ENCODE measurements at regions not wholly inside any gene's neighbourhood (a gene's known extent, or its start where the extent isn't known, plus 50 kb on each side); places are given as distances from the start of the nearest gene placed in this dataset.

GRCh38 chr17:54494721-54495715 lies 405.6 kb upstream of the TOM1L1 start:
- H3K36me3 ChIP-seq (ENCODE audit: insufficient read depth, low read length): no peaks in the 10 kb centered on the region
- no peak overlapping the region for H2AFZ ChIP-seq (ENCODE audit: low read length)
- peak overlapping the region; percentile 51 for H3K4me3 ChIP-seq (ENCODE audit: low read length, poor library complexity, severe bottlenecking)
- H3K4me1 ChIP-seq (ENCODE audit: insufficient read depth, low read length, poor library complexity, severe bottlenecking): peaks cover 33% of the 10 kb centered on the region
- no peaks in the 10 kb centered on the region for H3K9me2 ChIP-seq (replicated peaks; ENCODE audit: low read depth, low read length)
- no peak overlapping the region for H3K9ac ChIP-seq (ENCODE audit: low read depth, low read length, poor library complexity, severe bottlenecking)
- H3K79me2 ChIP-seq (ENCODE audit: insufficient read depth, low read length): no peaks in the 10 kb centered on the region
- H3K4me2 ChIP-seq (ENCODE audit: low read depth, low read length, poor library complexity, severe bottlenecking): peak overlapping the region; percentile 58
- no peaks in the 10 kb centered on the region for H3K27me3 ChIP-seq (ENCODE audit: insufficient read depth, low read length, poor library complexity, severe bottlenecking)
- no peaks in the 10 kb centered on the region for H3F3A ChIP-seq (ENCODE audit: low read depth)
- no peaks in the 10 kb centered on the region for H3K9me3 ChIP-seq (ENCODE audit: insufficient read depth, low read depth, low read length)
- TF ChIP-seq CTCF (conservative IDR thresholded peaks at IDR 0.05; ENCODE audit: low read length) (no peak), EZH2phosphoT487 (IDR thresholded peaks at IDR 0.05; ENCODE audit: borderline replicate concordance) (no peak)
- H4K20me1 ChIP-seq (ENCODE audit: insufficient read depth, low read length, poor library complexity, severe bottlenecking): no peaks in the 10 kb centered on the region

- no peak overlapping the region for H3K4me3 ChIP-seq (ENCODE audit: low read length, poor library complexity, severe bottlenecking)
Observed at GRCh38 chr17:54505404-54505803, 395.2 kb upstream of the TOM1L1 start.

DNA sequence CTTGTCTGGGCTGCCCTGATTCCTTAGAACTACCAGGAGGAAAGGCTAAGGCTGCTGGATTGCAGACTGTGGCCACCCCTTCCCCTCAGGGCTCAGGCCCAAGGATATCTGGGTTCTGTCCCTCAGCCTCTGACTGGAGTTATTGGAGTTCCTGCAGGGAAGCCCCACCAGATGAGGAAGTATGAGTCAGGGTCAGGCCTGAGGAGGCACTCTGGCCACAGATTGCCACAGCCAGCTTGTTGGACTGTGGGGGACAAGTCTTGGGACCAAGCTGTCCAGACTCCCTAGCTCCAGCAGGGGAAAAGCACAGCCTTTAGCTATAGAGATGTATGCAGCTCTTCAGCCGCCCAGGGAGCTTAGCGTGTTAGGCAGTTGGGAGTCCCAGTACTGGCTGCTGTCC lies 381.9 kb upstream of the TOM1L1 start:
- no peak overlapping the region for H2AFZ ChIP-seq (ENCODE audit: low read length)
- no peaks in the 10 kb centered on the region for H3K79me2 ChIP-seq (ENCODE audit: insufficient read depth, low read length)
- no peaks in the 10 kb centered on the region for H3F3A ChIP-seq (ENCODE audit: low read depth)
- TF ChIP-seq CTCF (conservative IDR thresholded peaks at IDR 0.05; ENCODE audit: low read length) (no peak), EZH2phosphoT487 (IDR thresholded peaks at IDR 0.05; ENCODE audit: borderline replicate concordance) (no peak)
- no peaks in the 10 kb centered on the region for H3K36me3 ChIP-seq (ENCODE audit: insufficient read depth, low read length)
- no peaks in the 10 kb centered on the region for H4K20me1 ChIP-seq (ENCODE audit: insufficient read depth, low read length, poor library complexity, severe bottlenecking)
- H3K9me2 ChIP-seq (replicated peaks; ENCODE audit: low read depth, low read length): no peaks in the 10 kb centered on the region
- no peaks in the 10 kb centered on the region for H3K9me3 ChIP-seq (ENCODE audit: insufficient read depth, low read depth, low read length)
- H3K4me2 ChIP-seq (ENCODE audit: low read depth, low read length, poor library complexity, severe bottlenecking): no peak overlapping the region
- H3K9ac ChIP-seq (ENCODE audit: low read depth, low read length, poor library complexity, severe bottlenecking): no peak overlapping the region
- no peaks in the 10 kb centered on the region for H3K27me3 ChIP-seq (ENCODE audit: insufficient read depth, low read length, poor library complexity, severe bottlenecking)
- no peaks in the 10 kb centered on the region for H3K4me1 ChIP-seq (ENCODE audit: insufficient read depth, low read length, poor library complexity, severe bottlenecking)
- H3K4me3 ChIP-seq (ENCODE audit: low read length, poor library complexity, severe bottlenecking): no peak overlapping the region

More at GRCh38 chr17:54505404-54505803, 395.2 kb upstream of the TOM1L1 start:
- no peaks in the 10 kb centered on the region for H3K9me2 ChIP-seq (replicated peaks; ENCODE audit: low read depth, low read length)
- H3K9ac ChIP-seq (ENCODE audit: low read depth, low read length, poor library complexity, severe bottlenecking): no peak overlapping the region
- no peak overlapping the region for H2AFZ ChIP-seq (ENCODE audit: low read length)
- H3K9me3 ChIP-seq (ENCODE audit: insufficient read depth, low read depth, low read length): 0 out of 2 replicates have a peak, but pooled peaks cover 2% of the 10 kb centered on the region
- no peak overlapping the region for H3K4me2 ChIP-seq (ENCODE audit: low read depth, low read length, poor library complexity, severe bottlenecking)
- H4K20me1 ChIP-seq (ENCODE audit: insufficient read depth, low read length, poor library complexity, severe bottlenecking): no peaks in the 10 kb centered on the region
- H3K36me3 ChIP-seq (ENCODE audit: insufficient read depth, low read length): no peaks in the 10 kb centered on the region
- no peaks in the 10 kb centered on the region for H3K27me3 ChIP-seq (ENCODE audit: insufficient read depth, low read length, poor library complexity, severe bottlenecking)
- no peaks in the 10 kb centered on the region for H3K79me2 ChIP-seq (ENCODE audit: insufficient read depth, low read length)
- H3F3A ChIP-seq (ENCODE audit: low read depth): no peaks in the 10 kb centered on the region
- no peak for TF ChIP-seq CTCF (conservative IDR thresholded peaks at IDR 0.05; ENCODE audit: low read length)
- H3K4me1 ChIP-seq (ENCODE audit: insufficient read depth, low read length, poor library complexity, severe bottlenecking): no peaks in the 10 kb centered on the region

All from Loucy (cell line).